Activated CD4-positive, alpha-beta T cell treated with anti-CD3 and anti-CD28 coated beads, Interleukin-2, amount 10 ng/mL, durations not matched to agents 7 days and 5 days (primary cell): ENCODE measurements at regions not wholly inside any gene's neighbourhood (a gene's known extent, or its start where the extent isn't known, plus 50 kb on each side); places are given as distances from the start of the nearest gene placed in this dataset.
"Not testable (repeated sequence)": the region's sequence is repeated elsewhere in the genome, so short reads cannot be mapped to it uniquely, and the experiment has no call there.

Experiments
- CTCF ChIA-PET: fragments of 350-600 bp; sonication (Branson Sonifier 250); formaldehyde crosslinking; loops from one replicate; lab custom pipeline; 2021; ENCODE audit warnings: antibody characterized with exemption; lab: Charles Lee
- POLR2A ChIA-PET: fragments of 350-600 bp; sonication (Branson Sonifier 250); formaldehyde crosslinking; loops from one replicate; lab custom pipeline; 2021; ENCODE audit warnings: antibody characterized with exemption; lab: Charles Lee
- DNase-seq: peaks from one replicate; pipeline ENCODE4 v3.0.0-alpha.2; 2020
- H3K27ac Mint-ChIP-seq: one replicate; pipeline ENCODE4 v1.8.0; 2021; ENCODE audit warnings: mild to moderate bottlenecking, moderate library complexity, mixed read lengths
- H3K27me3 Mint-ChIP-seq: one replicate; pipeline ENCODE4 v1.8.0; 2021; ENCODE audit warnings: mixed read lengths
- H3K36me3 Mint-ChIP-seq: one replicate; pipeline ENCODE4 v1.8.0; 2021; ENCODE audit warnings: low read depth, mixed read lengths
- H3K4me1 Mint-ChIP-seq: one replicate; pipeline ENCODE4 v1.8.0; 2021; ENCODE audit warnings: mixed read lengths
- H3K4me3 Mint-ChIP-seq: one replicate; pipeline ENCODE4 v1.8.0; 2021; ENCODE audit warnings: mild to moderate bottlenecking, moderate library complexity, mixed read lengths
- H3K9me3 Mint-ChIP-seq: one replicate; pipeline ENCODE4 v1.8.0; 2021; ENCODE audit warnings: mixed read lengths

GRCh38 chr4:19197838-19198237 lies 1053.9 kb upstream of the SLIT2 start:
- H3K27me3 Mint-ChIP-seq, POLR2A ChIA-PET, CTCF ChIA-PET, H3K4me1 Mint-ChIP-seq, H3K4me3 Mint-ChIP-seq, H3K27ac Mint-ChIP-seq, DNase-seq, H3K9me3 Mint-ChIP-seq, H3K36me3 Mint-ChIP-seq: not testable (repeated sequence)

- Mint-ChIP-seq H3K27ac (no peak overlapping the region), H3K9me3 (peaks cover 2% of the 10 kb centered on the region), H3K27me3 (no peaks in the 10 kb centered on the region), H3K36me3 (no peaks in the 10 kb centered on the region), H3K4me3 (no peak overlapping the region), H3K4me1 (no peaks in the 10 kb centered on the region)
- CTCF ChIA-PET = no interaction called here
- POLR2A ChIA-PET = no interaction called here
- DNase-seq = no peak
These were observed 1056.0 kb upstream of the SLIT2 start for GRCh38 chr4:19195696-19196095.

DNA sequence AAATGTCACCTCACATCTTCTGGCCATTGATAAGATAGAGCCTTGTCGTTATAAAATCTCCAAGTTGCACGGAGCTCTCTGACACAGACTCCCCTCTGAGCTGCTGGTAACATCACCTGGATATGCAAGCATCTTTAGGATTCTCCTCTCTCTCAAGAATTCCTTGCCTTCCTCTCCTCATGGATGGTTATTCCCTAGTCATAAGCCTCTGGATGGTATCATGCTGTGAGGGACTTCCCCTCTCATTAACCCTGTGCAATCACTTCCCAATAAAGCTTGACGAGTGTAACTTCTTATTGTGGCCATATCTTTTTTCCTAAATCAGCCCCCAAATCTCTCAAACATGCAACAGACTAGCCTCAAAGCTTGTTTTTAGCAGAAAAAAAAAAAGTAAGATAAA lies 1057.0 kb upstream of the SLIT2 start:
- Mint-ChIP-seq H3K4me1 (no peaks in the 10 kb centered on the region), H3K9me3 (peaks cover 2% of the 10 kb centered on the region), H3K36me3 (no peaks in the 10 kb centered on the region), H3K4me3 (no peak overlapping the region), H3K27me3 (no peaks in the 10 kb centered on the region), H3K27ac (no peak overlapping the region)
- DNase-seq = no peak
- ChIA-PET POLR2A (no interaction called here), CTCF (no interaction called here)

GRCh38 chr4:19193274-19193981 lies 1058.3 kb upstream of the SLIT2 start:
- CTCF ChIA-PET = no interaction called here
- no peaks in the 10 kb centered on the region for H3K4me1 Mint-ChIP-seq
- H3K27me3 Mint-ChIP-seq = no peaks in the 10 kb centered on the region
- POLR2A ChIA-PET = no interaction called here
- peaks cover 2% of the 10 kb centered on the region for H3K9me3 Mint-ChIP-seq
- no peak for DNase-seq
- no peak overlapping the region for H3K4me3 Mint-ChIP-seq
- no peaks in the 10 kb centered on the region for H3K36me3 Mint-ChIP-seq
- H3K27ac Mint-ChIP-seq = no peak overlapping the region

GRCh38 chr4:19191979-19192650 lies 1059.6 kb upstream of the SLIT2 start:
- no peak for DNase-seq
- Mint-ChIP-seq H3K36me3 (no peaks in the 10 kb centered on the region), H3K27me3 (no peaks in the 10 kb centered on the region), H3K4me3 (no peak overlapping the region), H3K9me3 (peaks cover 2% of the 10 kb centered on the region), H3K27ac (no peak overlapping the region), H3K4me1 (no peaks in the 10 kb centered on the region)
- ChIA-PET CTCF (no interaction called here), POLR2A (no interaction called here)

DNA sequence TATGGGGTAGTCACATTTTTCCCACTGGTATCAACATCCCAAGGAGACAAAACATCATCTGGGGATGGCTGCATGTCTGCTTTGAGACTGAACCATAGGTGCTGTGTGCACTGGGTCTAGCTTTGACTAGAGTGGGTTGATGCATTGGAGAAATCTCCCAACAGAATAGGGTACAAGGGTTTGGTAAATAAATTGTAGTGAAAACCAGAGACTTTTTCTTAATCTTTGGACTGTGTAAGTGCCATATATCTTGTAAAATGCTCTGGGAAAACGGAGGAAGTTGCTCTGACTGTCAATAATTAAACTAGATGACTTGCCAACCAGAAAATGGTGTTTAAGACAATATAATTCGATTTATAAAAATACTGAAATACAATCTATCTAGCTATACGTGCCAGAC lies 1064.0 kb upstream of the SLIT2 start:
- Mint-ChIP-seq H3K27me3 (no peaks in the 10 kb centered on the region), H3K9me3 (no peaks in the 10 kb centered on the region), H3K4me1 (no peaks in the 10 kb centered on the region), H3K27ac (no peak overlapping the region), H3K4me3 (no peak overlapping the region), H3K36me3 (no peaks in the 10 kb centered on the region)
- ChIA-PET CTCF (no interaction called here), POLR2A (no interaction called here)
- DNase-seq = no peak

DNA sequence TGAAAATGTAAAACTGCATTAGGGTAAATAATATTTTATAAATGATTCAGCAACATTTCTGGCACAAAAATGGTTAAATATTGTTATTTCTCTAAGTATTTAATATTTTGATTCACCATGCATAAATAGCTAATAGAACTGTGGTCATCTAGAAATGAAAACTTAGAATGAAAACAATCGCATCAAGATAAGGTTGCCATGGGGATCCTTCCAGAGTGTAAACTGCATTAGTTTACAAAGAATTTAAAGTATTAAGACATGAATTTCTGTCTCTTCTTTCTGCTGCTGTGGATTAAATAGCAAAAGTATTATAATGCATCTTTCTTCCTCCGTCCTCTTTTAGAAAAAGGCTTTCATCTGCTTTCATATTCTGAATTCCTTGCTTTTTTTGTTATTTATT lies 1064.6 kb upstream of the SLIT2 start:
- no peaks in the 10 kb centered on the region for H3K4me1 Mint-ChIP-seq
- H3K27ac Mint-ChIP-seq = no peak overlapping the region
- no peaks in the 10 kb centered on the region for H3K27me3 Mint-ChIP-seq
- no peak overlapping the region for H3K4me3 Mint-ChIP-seq
- DNase-seq = no peak
- CTCF ChIA-PET = no interaction called here
- POLR2A ChIA-PET = no interaction called here
- H3K36me3 Mint-ChIP-seq = no peaks in the 10 kb centered on the region
- H3K9me3 Mint-ChIP-seq = no peaks in the 10 kb centered on the region

GRCh38 chr4:19181631-19182030 lies 1070.1 kb upstream of the SLIT2 start:
- H3K4me1 Mint-ChIP-seq, H3K4me3 Mint-ChIP-seq, H3K36me3 Mint-ChIP-seq, POLR2A ChIA-PET, H3K27ac Mint-ChIP-seq, DNase-seq, H3K27me3 Mint-ChIP-seq, CTCF ChIA-PET: not testable (repeated sequence)
- H3K9me3 Mint-ChIP-seq = peaks cover 11% of the 10 kb centered on the region

- Mint-ChIP-seq H3K9me3 (peaks cover 11% of the 10 kb centered on the region), H3K36me3 (no peaks in the 10 kb centered on the region), H3K27me3 (no peaks in the 10 kb centered on the region), H3K4me3 (no peak overlapping the region), H3K4me1 (no peaks in the 10 kb centered on the region), H3K27ac (no peak overlapping the region)
- ChIA-PET POLR2A (no interaction called here), CTCF (no interaction called here)
- no peak for DNase-seq
These were observed 1072.9 kb upstream of the SLIT2 start for GRCh38 chr4:19178835-19179234.

DNA sequence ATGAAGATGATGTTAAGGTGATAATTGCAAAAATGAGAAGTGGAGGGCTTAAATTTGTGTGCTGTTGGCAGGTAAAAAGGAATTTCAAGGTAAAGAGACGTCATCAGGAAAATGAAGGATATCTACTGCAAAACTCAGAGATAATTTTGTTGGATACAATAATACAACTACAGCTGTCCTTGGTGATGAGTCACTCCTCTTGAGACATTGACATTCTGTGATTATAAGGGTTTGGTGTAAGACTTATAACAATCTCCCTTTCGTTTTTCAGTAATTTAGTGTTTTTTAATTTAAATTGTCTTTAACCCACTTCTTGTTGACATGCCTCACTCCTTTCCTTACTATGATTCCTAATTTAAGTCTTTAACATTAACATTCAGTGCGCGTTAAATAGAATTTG lies 1074.1 kb upstream of the SLIT2 start:
- H3K4me3 Mint-ChIP-seq = no peak overlapping the region
- no peak overlapping the region for H3K27ac Mint-ChIP-seq
- ChIA-PET CTCF (no interaction called here), POLR2A (no interaction called here)
- H3K4me1 Mint-ChIP-seq = no peaks in the 10 kb centered on the region
- no peaks in the 10 kb centered on the region for H3K36me3 Mint-ChIP-seq
- H3K27me3 Mint-ChIP-seq = no peaks in the 10 kb centered on the region
- H3K9me3 Mint-ChIP-seq = peaks cover 11% of the 10 kb centered on the region
- DNase-seq = no peak

- Mint-ChIP-seq H3K4me1 (no peaks in the 10 kb centered on the region), H3K9me3 (peaks cover 2% of the 10 kb centered on the region), H3K27me3 (no peaks in the 10 kb centered on the region), H3K4me3 (no peak overlapping the region), H3K36me3 (no peaks in the 10 kb centered on the region), H3K27ac (no peak overlapping the region)
- POLR2A ChIA-PET = no interaction called here
- CTCF ChIA-PET = no interaction called here
- no peak for DNase-seq
These were observed 1079.9 kb upstream of the SLIT2 start for GRCh38 chr4:19171832-19172231.

DNA sequence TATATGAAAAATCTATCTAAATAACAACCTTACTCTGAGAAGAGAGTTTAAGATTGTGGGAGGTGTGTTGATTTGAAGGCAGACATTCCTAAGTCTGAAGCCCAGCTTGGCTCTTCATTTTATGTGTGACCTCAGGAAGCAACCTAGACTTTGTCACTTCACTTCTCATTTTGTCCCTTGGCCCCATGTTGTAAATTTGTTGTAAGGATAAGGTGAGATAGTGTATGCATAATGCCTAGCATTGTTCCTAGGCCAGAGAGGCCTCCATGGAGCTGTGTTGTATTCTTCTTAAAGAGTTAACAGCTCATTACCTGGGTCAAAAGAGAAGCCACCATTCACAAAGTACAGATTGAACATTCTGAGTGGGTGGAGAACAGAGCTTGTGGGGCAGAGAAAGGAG lies 1084.4 kb upstream of the SLIT2 start:
- ChIA-PET CTCF (no interaction called here), POLR2A (no interaction called here)
- Mint-ChIP-seq H3K27ac (no peak overlapping the region), H3K4me3 (no peak overlapping the region), H3K4me1 (no peaks in the 10 kb centered on the region), H3K36me3 (no peaks in the 10 kb centered on the region), H3K27me3 (no peaks in the 10 kb centered on the region), H3K9me3 (peaks cover 4% of the 10 kb centered on the region)
- no peak for DNase-seq

GRCh38 chr4:19164334-19164733 lies 1087.4 kb upstream of the SLIT2 start:
- Mint-ChIP-seq H3K27me3 (no peaks in the 10 kb centered on the region), H3K27ac (no peak overlapping the region), H3K9me3 (peaks cover 10% of the 10 kb centered on the region), H3K4me3 (no peak overlapping the region), H3K4me1 (no peaks in the 10 kb centered on the region), H3K36me3 (no peaks in the 10 kb centered on the region)
- ChIA-PET POLR2A (no interaction called here), CTCF (no interaction called here)
- no peak for DNase-seq

GRCh38 chr4:19159874-19160273 lies 1091.8 kb upstream of the SLIT2 start:
- H3K9me3 Mint-ChIP-seq = peaks cover 23% of the 10 kb centered on the region
- ChIA-PET POLR2A (no interaction called here), CTCF (no interaction called here)
- H3K4me1 Mint-ChIP-seq = no peaks in the 10 kb centered on the region
- H3K4me3 Mint-ChIP-seq = no peak overlapping the region
- DNase-seq = no peak
- H3K36me3 Mint-ChIP-seq = no peaks in the 10 kb centered on the region
- H3K27ac Mint-ChIP-seq = no peak overlapping the region
- no peaks in the 10 kb centered on the region for H3K27me3 Mint-ChIP-seq
